ENCODE measurements at regions not wholly inside any gene's neighbourhood (a gene's known extent, or its start where the extent isn't known, plus 50 kb on each side); places are given as distances from the start of the nearest gene placed in this dataset.

- TF ChIP-seq JUND (IDR thresholded peaks at IDR 0.05) = no peak
- no peak for TF ChIP-seq POLR2A (IDR thresholded peaks at IDR 0.05; ENCODE audit: borderline replicate concordance, extremely low read depth, insufficient read depth, insufficient read length)
- TF ChIP-seq ZBTB33 (IDR thresholded peaks at IDR 0.05; ENCODE audit: extremely low read depth, insufficient replicate concordance, low read length) = no peak
- TF ChIP-seq TCF7L2 (IDR thresholded peaks at IDR 0.05; ENCODE audit: borderline replicate concordance, extremely low read depth, insufficient read depth, insufficient read length) = no peak
- no peak for TF ChIP-seq SIN3A (IDR thresholded peaks at IDR 0.05; ENCODE audit: low read depth)
- TF ChIP-seq, protein P1, sequence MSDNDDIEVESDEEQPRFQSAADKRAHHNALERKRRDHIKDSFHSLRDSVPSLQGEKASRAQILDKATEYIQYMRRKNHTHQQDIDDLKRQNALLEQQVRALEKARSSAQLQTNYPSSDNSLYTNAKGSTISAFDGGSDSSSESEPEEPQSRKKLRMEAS (IDR thresholded peaks at IDR 0.05) = no peak
- TF ChIP-seq EGR1 (IDR thresholded peaks at IDR 0.05; ENCODE audit: low read depth) = no peak
- TF ChIP-seq, protein P2, sequence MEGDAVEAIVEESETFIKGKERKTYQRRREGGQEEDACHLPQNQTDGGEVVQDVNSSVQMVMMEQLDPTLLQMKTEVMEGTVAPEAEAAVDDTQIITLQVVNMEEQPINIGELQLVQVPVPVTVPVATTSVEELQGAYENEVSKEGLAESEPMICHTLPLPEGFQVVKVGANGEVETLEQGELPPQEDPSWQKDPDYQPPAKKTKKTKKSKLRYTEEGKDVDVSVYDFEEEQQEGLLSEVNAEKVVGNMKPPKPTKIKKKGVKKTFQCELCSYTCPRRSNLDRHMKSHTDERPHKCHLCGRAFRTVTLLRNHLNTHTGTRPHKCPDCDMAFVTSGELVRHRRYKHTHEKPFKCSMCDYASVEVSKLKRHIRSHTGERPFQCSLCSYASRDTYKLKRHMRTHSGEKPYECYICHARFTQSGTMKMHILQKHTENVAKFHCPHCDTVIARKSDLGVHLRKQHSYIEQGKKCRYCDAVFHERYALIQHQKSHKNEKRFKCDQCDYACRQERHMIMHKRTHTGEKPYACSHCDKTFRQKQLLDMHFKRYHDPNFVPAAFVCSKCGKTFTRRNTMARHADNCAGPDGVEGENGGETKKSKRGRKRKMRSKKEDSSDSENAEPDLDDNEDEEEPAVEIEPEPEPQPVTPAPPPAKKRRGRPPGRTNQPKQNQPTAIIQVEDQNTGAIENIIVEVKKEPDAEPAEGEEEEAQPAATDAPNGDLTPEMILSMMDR (IDR thresholded peaks at IDR 0.05 in 2 of 3, conservative IDR thresholded peaks at IDR 0.05 in 1 of 3; ENCODE audit: borderline replicate concordance in 1 of 3, insufficient read depth in 1 of 3, low read depth in 2 of 3, low read length in 2 of 3) = no peak
- Histone ChIP-seq H2AFZ (ENCODE audit: low read depth, low read length, poor library complexity, severe bottlenecking) (no peak overlapping the region), H3K4me1 (ENCODE audit: control insufficient read depth in 1 of 2, insufficient read depth in 2 of 2, low read length in 2 of 2) (no peaks in the 10 kb centered on the region), H4K20me1 (ENCODE audit: insufficient read depth) (no peaks in the 10 kb centered on the region), H3K4me3 (replicated peaks in 1 of 2; ENCODE audit: low read depth in 1 of 2, low read length in 2 of 2) (no peak overlapping the region), H3K27ac (ENCODE audit: low read depth, low read length) (no peak overlapping the region), H3K9me2 (ENCODE audit: insufficient read depth) (no peaks in the 10 kb centered on the region), H3K4me2 (ENCODE audit: low read length) (no peak overlapping the region), H3K36me3 (ENCODE audit: control insufficient read depth in 1 of 2, insufficient read depth in 2 of 2, low read length in 2 of 2) (no peaks in the 10 kb centered on the region), H3K27me3 (ENCODE audit: insufficient read depth, low read length) (no peaks in the 10 kb centered on the region), H3K79me2 (ENCODE audit: insufficient read depth, low read length) (no peaks in the 10 kb centered on the region), H3K9me3 (ENCODE audit: control insufficient read depth in 1 of 2, insufficient read depth in 1 of 2, low read depth in 1 of 2, low read length in 2 of 2) (peaks cover 0 to 3% of the 10 kb centered on the region in 2 experiments; a peak in 1 of 4 replicates), H3K9ac (ENCODE audit: low read length) (no peak overlapping the region)
- RAD21 ChIA-PET (ENCODE audit: low non-redundant PET in 1 of 2, low total read pairs in 2 of 2, uncharacterized antibody in 2 of 2, unreplicated experiment in 2 of 2) = no interaction called here
- DNase-seq (ENCODE audit: low read depth, low spot score) = no peak
- BruUV-seq (replicated peaks) = no TSS peak
- CTCF ChIA-PET = no interaction called here
- intact Hi-C loops (cut with micrococcal nuclease) = no loop called here
- ATAC-seq = no peak
- POLR2A ChIA-PET = no interaction called here
These were observed 745.5 kb upstream of the NRSN1 start for GRCh38 chr6:23380465-23380864.
